ENCODE measurements at regions not wholly inside any gene's neighbourhood (a gene's known extent, or its start where the extent isn't known, plus 50 kb on each side); places are given as distances from the start of the nearest gene placed in this dataset.

- H3K79me2 ChIP-seq (ENCODE audit: insufficient read depth, low read length) = no peaks in the 10 kb centered on the region
- H3K36me3 ChIP-seq (ENCODE audit: insufficient read depth, low read length) = no peaks in the 10 kb centered on the region
- no peak overlapping the region for H2AFZ ChIP-seq (ENCODE audit: low read length)
- H3K9me2 ChIP-seq (ENCODE audit: low read depth, low read length) = no peaks in the 10 kb centered on the region
- H3K27me3 ChIP-seq (ENCODE audit: insufficient read depth, low read length) = no peaks in the 10 kb centered on the region
- H3K9me3 ChIP-seq (ENCODE audit: low read length) = no peaks in the 10 kb centered on the region
- H3K9ac ChIP-seq (ENCODE audit: low read length) = no peak overlapping the region
- no peaks in the 10 kb centered on the region for H4K20me1 ChIP-seq (ENCODE audit: insufficient read depth, low read length)
- TF ChIP-seq EZH2 (IDR thresholded peaks at IDR 0.05; ENCODE audit: borderline replicate concordance, low read length) (no peak), CTCF (IDR thresholded peaks at IDR 0.05; ENCODE audit: low read length) (no peak)
- H3K4me2 ChIP-seq (ENCODE audit: low read length) = no peak overlapping the region
- H3K27ac ChIP-seq (ENCODE audit: low read depth, low read length, poor library complexity, severe bottlenecking) = no peak overlapping the region
- no peak overlapping the region for H3K4me3 ChIP-seq (ENCODE audit: low read depth, low read length, poor library complexity, severe bottlenecking)
- H3K4me1 ChIP-seq (ENCODE audit: insufficient read depth, low read length, severe bottlenecking) = no peaks in the 10 kb centered on the region
- no peaks in the 10 kb centered on the region for H3F3A ChIP-seq (ENCODE audit: insufficient read depth, low read length)
Observed at GRCh38 chr22:27663812-27664211, 137.7 kb downstream of the MN1 start.

- Histone ChIP-seq H3K4me1 (ENCODE audit: insufficient read depth, low read length, severe bottlenecking) (no peaks in the 10 kb centered on the region), H3K27ac (ENCODE audit: low read depth, low read length, poor library complexity, severe bottlenecking) (no peak overlapping the region), H3K9ac (ENCODE audit: low read length) (no peak overlapping the region), H2AFZ (ENCODE audit: low read length) (no peak overlapping the region), H3K9me3 (ENCODE audit: low read length) (no peaks in the 10 kb centered on the region), H4K20me1 (ENCODE audit: insufficient read depth, low read length) (no peaks in the 10 kb centered on the region), H3K79me2 (ENCODE audit: insufficient read depth, low read length) (no peaks in the 10 kb centered on the region), H3F3A (ENCODE audit: insufficient read depth, low read length) (no peaks in the 10 kb centered on the region), H3K27me3 (ENCODE audit: insufficient read depth, low read length) (no peaks in the 10 kb centered on the region), H3K4me3 (ENCODE audit: low read depth, low read length, poor library complexity, severe bottlenecking) (no peak overlapping the region), H3K4me2 (ENCODE audit: low read length) (no peak overlapping the region), H3K36me3 (ENCODE audit: insufficient read depth, low read length) (no peaks in the 10 kb centered on the region), H3K9me2 (ENCODE audit: low read depth, low read length) (no peaks in the 10 kb centered on the region)
- TF ChIP-seq EZH2 (IDR thresholded peaks at IDR 0.05; ENCODE audit: borderline replicate concordance, low read length) (no peak), CTCF (IDR thresholded peaks at IDR 0.05; ENCODE audit: low read length) (no peak)
Observed at GRCh38 chr22:27666272-27666997, 135.1 kb downstream of the MN1 start.

- H3K4me2 ChIP-seq (ENCODE audit: low read length) = no peak overlapping the region
- H4K20me1 ChIP-seq (ENCODE audit: insufficient read depth, low read length) = no peaks in the 10 kb centered on the region
- no peak overlapping the region for H2AFZ ChIP-seq (ENCODE audit: low read length)
- no peaks in the 10 kb centered on the region for H3K36me3 ChIP-seq (ENCODE audit: insufficient read depth, low read length)
- no peaks in the 10 kb centered on the region for H3K79me2 ChIP-seq (ENCODE audit: insufficient read depth, low read length)
- TF ChIP-seq CTCF (IDR thresholded peaks at IDR 0.05; ENCODE audit: low read length) (no peak), EZH2 (IDR thresholded peaks at IDR 0.05; ENCODE audit: borderline replicate concordance, low read length) (no peak)
- H3K9me2 ChIP-seq (ENCODE audit: low read depth, low read length) = no peaks in the 10 kb centered on the region
- H3K4me3 ChIP-seq (ENCODE audit: low read depth, low read length, poor library complexity, severe bottlenecking) = no peak overlapping the region
- H3K27me3 ChIP-seq (ENCODE audit: insufficient read depth, low read length) = no peaks in the 10 kb centered on the region
- H3K9me3 ChIP-seq (ENCODE audit: low read length) = no peaks in the 10 kb centered on the region
- H3K9ac ChIP-seq (ENCODE audit: low read length) = no peak overlapping the region
- no peaks in the 10 kb centered on the region for H3F3A ChIP-seq (ENCODE audit: insufficient read depth, low read length)
- no peaks in the 10 kb centered on the region for H3K4me1 ChIP-seq (ENCODE audit: insufficient read depth, low read length, severe bottlenecking)
- no peak overlapping the region for H3K27ac ChIP-seq (ENCODE audit: low read depth, low read length, poor library complexity, severe bottlenecking)
Observed at GRCh38 chr22:27667121-27667843, 134.3 kb downstream of the MN1 start.

Measured in OCI-LY1 (cell line).